GM18499 (cell line): ENCODE measurements at regions not wholly inside any gene's neighbourhood (a gene's known extent, or its start where the extent isn't known, plus 50 kb on each side); places are given as distances from the start of the nearest gene placed in this dataset.

ENCODE experiments used
- ATAC-seq: cut with Tn5 transposase; IDR thresholded peaks from one replicate; pipeline ENCODE4 v1.9.1; 2021; ENCODE audit warnings: moderate number of reproducible peaks; ENCODE audit not compliant: insufficient read depth, unreplicated experiment

DNA sequence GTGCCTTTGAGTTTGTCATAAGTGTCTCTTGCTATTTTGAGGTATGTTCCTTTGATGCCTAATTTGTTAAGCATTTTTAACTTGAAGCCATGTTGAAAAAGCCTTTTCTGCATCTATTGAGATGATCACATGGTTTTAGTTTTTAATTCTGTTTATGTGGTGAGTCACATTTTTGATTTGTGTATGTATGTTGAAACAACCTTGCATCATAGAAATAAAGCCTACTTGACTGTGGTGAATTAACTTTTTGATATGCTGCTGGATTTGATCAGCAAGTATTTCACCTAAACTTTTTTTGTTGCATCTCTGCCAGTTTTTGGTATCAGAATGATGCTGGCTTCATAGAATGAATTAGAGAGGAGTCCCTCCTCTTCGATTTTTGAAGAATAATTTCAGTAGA, 469.7 kb downstream of the CDH2 start:
- no peak for ATAC-seq

DNA sequence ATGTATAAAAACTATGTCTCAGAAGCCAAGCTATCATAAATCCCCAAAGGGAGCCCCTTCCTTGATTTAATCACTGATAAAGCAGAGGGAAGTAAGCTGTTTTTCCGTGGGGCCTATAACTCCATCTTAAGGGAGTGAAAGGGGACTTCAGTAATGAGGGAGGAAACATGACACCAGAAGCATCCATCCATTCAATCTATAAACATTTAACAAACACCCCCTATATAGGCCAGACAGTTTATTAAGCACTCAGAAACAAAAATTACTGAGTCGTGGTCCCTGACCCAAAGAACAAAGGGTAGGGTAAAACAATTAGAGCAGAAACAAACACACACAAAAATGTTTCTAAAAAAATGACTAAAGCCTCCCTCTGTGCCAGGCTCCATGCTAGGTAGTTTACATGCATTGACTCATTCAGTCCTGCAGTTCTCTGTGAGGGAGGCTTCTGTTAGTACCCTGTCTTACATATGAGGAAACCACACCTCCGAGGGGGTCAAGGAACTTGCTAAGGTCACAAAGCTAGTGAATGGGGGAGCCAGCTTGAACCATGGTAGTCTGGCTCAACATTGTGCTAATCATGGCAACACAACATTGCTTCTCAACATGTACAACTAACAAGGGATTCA, 472.1 kb downstream of the CDH2 start:
- ATAC-seq = no peak

- no peak for ATAC-seq
These were observed 477.8 kb downstream of the CDH2 start for GRCh38 chr18:27699137-27699536.

DNA sequence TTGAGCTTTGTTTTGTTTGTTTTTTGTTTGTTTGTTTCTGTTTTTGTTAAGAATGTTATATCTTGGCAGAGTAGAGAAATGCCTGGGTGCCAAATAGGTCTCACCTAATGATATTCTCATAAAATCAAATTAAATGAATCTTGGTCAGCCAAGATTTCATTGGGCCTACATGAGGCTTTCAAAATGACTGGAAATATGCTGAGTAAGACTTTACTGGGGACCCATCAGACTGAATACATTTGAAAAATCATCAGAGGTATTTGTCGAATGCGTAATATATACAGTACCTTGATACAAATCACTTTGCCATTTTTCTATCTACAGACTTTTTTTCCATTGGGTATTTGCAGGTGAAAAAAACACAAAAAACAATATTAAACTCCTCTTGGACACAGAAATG, 480.8 kb downstream of the CDH2 start:
- ATAC-seq = no peak

DNA sequence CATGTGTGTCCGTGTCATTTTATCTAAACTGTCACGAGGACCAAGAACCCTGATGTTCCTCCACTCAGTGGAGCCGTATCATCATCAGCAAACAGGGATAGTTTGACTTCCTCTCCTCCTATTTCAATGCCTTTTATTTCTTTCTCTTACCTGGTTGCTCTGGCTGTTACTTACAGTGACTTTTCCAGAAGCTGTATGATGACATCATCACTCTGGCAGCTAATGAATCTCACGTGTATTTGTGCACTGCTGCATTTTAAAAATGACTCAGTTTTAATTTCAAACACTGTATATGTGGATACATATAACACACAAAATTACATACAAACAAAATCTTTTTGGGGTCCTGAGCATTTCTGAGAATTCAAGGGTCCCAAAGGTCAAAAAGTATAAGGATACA, 481.4 kb downstream of the CDH2 start:
- no peak for ATAC-seq

- no peak for ATAC-seq
These were observed 481.9 kb downstream of the CDH2 start for GRCh38 chr18:27695052-27695451.

- no peak for ATAC-seq
These were observed 488.3 kb downstream of the CDH2 start for GRCh38 chr18:27688581-27688980.

GRCh38 chr18:27687351-27687979, 489.5 kb downstream of the CDH2 start:
- no peak for ATAC-seq

GRCh38 chr18:27685807-27686412, 491.0 kb downstream of the CDH2 start:
- no peak for ATAC-seq

- no peak for ATAC-seq
These were observed 491.8 kb downstream of the CDH2 start for GRCh38 chr18:27685091-27685490.

- no peak for ATAC-seq
These were observed 489.3 kb upstream of the CHST9 start for GRCh38 chr18:27674411-27674810.

- ATAC-seq = no peak
These were observed 488.8 kb upstream of the CHST9 start for GRCh38 chr18:27673861-27674260.

DNA sequence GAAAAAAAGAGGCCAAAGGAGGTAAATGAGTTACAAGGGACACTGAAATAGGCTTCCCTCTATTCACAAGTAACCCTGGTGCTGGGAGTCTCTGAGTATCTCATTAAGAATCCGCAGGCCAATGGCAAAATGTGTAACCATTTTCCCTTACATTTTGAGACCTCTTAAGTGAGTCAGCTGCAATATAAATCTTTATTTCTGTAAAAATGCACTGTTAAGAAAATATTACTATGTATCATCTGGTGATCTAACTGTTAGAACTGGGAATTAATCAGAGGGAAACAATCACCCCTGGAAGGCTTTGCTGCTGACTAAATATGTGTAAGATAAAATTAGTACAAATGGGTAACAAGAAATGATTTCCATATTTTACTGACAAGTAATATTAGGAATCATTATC, 483.1 kb upstream of the CHST9 start:
- ATAC-seq = no peak

GRCh38 chr18:27667064-27667463, 482.0 kb upstream of the CHST9 start:
- ATAC-seq = no peak

- ATAC-seq = no peak
These were observed 480.9 kb upstream of the CHST9 start for GRCh38 chr18:27666016-27666415.

DNA sequence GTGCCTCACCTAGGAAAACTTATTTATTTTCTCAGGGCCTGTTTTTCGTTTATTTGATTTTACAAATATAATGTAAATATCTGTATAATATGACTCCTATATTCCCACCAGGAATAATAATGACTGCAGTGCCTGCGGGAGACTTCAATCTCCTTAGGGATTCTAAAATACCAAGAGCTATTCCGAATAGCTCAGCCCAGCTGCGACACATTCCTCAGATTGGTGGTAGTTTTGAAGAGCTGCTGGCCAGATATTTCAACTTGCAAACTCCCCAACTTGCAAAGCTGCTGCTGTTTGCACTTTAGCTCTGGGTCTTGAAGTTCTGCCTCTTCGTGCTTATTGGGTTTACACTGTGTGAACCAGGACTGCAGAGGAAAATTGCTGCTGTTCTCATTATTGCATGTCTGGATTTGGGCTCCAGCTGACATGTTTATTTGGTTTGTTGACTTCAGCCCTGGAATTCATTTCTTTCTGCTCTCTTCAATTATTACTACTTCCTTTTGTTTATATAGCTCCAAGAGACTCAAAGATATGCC, 480.2 kb upstream of the CHST9 start:
- ATAC-seq = no peak

- no peak for ATAC-seq
These were observed 477.8 kb upstream of the CHST9 start for GRCh38 chr18:27662949-27663348.

GRCh38 chr18:27662537-27662936, 477.4 kb upstream of the CHST9 start:
- no peak for ATAC-seq

DNA sequence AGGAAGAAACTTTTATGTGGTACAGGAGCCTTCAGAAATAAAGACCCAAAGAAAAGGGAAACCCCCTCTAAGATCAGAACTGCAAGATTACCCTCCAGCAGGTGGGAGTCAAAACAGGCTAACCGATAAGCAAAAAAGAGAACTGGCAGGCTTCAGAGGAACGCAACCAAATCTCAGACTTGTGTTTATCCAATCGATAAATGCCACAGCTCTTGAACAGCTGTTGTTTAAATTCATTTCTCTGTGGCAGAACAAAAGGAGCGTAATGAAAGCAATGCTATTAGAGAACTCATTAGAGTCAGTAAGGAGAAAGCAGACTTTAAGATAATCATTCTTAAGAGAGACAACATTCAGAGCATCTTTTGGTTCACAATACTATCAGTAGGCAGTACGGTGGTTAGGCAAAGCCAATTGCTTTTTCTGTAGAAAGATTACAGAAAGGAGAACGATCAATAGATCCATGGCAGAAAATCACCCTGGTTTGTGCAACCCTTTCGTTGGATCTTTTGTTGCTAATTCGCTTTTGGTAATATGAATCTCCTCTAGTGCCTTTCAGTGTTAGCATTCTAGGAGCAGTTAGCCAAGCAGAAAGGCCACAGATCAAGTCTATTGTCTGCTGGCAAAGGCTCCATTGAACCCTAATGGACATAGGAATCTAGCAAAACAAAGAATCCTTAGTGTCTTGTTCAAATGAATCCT, 476.4 kb upstream of the CHST9 start:
- ATAC-seq = no peak

DNA sequence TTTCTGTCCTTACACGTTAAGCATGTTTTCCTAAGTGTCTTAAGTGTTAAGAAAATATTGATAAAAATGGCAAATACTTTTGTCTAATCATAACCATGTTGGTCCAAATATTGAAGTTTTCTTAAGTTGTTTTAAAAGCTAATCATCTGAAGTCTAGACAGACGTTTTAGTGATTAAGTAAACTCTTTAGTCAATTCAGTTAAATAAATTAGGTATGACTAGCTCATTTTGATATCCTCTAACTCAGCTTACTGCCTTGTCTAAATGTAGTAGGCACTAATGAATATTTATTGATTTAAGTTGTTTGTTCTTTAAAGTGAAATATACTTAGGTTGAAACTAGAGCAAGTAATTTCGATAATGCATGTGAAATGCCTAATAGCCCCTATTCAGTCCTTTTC, 471.8 kb upstream of the CHST9 start:
- ATAC-seq = no peak

- ATAC-seq = no peak
These were observed 471.2 kb upstream of the CHST9 start for GRCh38 chr18:27656167-27656778.
